DMS114 treated with DMSO at 0.1 percent for 48 hours (cell line): ENCODE measurements at regions not wholly inside any gene's neighbourhood (a gene's known extent, or its start where the extent isn't known, plus 50 kb on each side); places are given as distances from the start of the nearest gene placed in this dataset.

Source experiments
- DNase-seq: peaks from one replicate; lab custom pipeline; 2025; ENCODE audit not compliant: unreplicated experiment; lab: John Stamatoyannopoulos, UW

DNA sequence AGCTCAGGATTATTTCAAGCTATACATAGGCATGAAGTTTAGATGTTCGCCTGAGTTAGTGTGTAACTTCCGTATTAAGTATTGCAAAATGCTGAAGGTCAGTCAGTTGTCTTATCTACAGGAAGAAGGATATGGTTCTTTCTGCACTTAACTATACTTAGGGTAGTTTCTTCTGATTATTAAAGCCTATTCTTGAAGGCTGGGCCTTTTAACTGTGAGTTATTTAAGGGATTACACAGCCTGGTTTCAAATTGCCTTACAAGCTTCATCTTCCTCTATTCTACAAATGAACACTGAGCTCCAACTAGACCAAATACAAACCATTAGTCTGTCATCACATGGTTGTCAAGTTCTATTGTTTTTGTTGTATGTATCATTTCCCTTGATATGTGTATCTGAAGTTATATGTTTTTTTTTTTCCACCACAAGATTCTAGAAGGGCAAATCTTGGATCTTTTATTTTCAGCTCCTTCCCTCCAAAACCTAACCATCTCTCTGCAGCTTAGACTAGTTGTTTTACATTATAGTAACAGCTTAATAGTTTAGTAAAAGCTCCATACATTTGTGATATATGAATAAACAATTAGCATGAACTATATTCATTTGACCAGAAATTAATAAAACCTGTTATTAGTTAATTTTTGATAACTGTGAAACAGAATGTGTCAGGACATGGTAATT, 272.9 kb upstream of the KCNMB2 start:
- peak; percentile 85 for DNase-seq

- DNase-seq, result no peak
Measured at GRCh38 chr3:178267158-178267844, 268.9 kb upstream of the KCNMB2 start.

- DNase-seq, result no peak
Measured at GRCh38 chr3:178270838-178271237, 265.4 kb upstream of the KCNMB2 start.

DNA sequence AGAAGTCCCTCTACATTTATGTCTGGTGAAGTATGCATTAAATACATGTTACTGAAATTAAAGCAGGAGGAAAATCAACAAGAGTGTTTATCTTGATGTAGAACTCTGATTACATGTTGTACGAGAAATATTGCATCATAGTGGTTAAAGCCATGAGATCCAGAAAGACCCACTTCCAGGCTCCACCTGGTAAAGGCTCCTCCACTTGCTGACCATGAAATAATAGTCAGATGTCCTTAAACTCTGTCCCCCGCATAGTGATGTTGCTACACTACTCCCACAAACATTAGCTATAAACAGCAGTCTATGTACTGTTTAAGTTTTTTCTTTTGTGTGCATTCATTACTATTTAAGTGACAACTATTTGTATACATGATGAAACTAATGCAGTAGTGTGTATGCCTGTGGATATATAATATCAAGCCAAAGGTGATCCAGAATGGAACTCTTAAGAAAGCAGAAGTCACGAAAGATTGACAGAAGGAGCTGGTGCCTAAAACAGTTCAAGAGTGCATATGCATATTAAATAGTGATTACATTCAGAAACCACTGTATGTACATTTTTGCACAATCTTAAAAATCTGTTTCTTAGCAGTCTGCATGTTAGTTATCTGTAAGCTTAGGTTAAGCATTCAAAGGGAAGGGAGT, 264.4 kb upstream of the KCNMB2 start:
- DNase-seq, result no peak

- no peak for DNase-seq
Measured at GRCh38 chr3:178272841-178273240, 263.4 kb upstream of the KCNMB2 start.

DNA sequence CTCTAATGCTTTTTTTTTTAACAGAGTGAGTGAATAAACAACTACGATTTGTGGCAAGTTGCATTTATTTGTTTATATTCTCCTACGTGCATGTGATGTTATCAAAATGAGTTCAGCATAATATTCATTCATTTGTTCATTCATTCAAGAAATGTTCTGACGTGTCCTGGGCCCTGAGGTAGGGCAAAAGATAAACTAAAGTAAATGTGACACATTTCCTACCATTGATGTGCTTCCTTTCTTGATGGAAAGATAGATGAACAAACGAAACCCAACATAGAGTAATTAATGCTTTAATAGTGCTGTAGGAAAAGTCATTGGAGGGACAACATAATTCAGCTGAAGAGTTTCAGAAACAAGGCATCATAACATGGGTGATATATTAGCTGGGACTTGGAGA, 261.5 kb upstream of the KCNMB2 start:
- no peak for DNase-seq

DNA sequence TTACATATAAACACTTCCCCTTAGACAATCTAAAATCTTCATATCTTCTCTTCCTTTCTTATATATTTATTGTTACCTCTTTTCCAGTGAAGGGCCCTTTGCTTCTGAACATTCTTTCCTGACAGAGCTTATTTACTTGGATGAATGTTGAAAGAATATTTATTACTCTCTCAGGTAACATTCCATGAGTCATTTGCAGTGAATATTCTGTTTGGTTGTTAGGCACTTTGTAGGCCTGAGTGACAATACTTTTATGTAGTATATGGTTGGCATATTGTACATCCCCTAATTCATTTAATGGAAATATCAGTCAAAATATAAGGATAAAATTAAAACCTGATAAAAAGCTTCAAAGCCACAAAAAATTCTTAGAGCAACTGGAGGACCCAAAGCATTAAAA, 260.9 kb upstream of the KCNMB2 start:
- no peak for DNase-seq

DNA sequence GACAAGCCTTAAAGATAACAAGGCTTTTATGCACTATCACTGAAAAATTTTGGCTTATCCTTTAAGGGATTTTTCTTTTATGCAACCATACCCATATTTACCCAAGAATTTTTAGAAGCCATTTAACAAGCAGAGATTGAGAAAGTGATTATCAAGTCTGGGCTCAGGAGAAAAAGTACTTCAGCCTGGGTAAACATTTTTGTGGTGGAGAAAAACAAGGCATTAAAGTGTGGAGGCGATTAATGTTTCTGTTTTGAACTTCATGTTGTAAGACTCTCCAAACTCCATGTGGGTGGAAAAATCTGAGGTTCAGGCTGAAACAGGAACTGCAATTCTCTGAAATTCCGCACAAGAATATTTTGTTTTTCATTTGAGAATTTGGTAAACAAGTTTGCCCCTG, 260.4 kb upstream of the KCNMB2 start:
- DNase-seq, result no peak

DNA sequence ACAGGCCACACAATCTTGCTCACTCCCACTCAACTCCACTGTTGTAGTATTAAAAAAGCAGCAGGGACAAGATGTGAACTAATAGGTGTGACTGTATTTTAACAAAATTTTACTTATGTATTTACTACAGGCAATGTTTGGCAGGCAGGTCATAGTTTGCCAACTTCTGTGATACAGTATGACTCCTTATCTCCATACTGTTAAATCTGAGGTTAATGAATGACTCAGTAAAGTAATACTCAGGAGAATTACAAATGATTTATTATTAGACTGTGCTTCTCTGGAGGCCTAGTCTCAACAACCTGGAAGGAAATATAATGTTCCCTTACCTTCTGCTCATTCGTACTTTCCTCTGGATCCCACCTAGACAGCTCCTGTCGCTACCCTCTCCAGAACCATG, 258.6 kb upstream of the KCNMB2 start:
- no peak for DNase-seq

GRCh38 chr3:178283561-178283960, 252.7 kb upstream of the KCNMB2 start:
- no peak for DNase-seq

- no peak for DNase-seq
Measured at GRCh38 chr3:178284181-178284580, 252.1 kb upstream of the KCNMB2 start.

DNA sequence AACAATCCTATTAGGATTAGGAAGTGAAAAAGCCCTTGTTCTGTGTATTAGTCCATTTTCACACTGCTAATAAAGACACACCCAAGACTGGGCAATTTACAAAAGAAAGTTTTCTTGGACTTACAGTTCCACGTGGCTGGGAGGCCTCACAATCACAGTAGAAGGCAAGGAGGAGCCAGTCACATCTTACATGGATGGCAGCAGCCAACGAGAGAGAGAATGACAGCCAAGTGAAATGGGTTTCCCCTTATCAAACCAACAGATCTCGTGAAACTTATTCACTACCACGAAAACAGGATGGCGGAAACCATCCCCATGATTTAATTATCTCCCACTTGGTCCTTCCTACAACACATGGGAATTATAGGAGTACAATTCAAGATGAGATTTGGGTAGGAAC, 248.2 kb upstream of the KCNMB2 start:
- DNase-seq, result no peak

DNA sequence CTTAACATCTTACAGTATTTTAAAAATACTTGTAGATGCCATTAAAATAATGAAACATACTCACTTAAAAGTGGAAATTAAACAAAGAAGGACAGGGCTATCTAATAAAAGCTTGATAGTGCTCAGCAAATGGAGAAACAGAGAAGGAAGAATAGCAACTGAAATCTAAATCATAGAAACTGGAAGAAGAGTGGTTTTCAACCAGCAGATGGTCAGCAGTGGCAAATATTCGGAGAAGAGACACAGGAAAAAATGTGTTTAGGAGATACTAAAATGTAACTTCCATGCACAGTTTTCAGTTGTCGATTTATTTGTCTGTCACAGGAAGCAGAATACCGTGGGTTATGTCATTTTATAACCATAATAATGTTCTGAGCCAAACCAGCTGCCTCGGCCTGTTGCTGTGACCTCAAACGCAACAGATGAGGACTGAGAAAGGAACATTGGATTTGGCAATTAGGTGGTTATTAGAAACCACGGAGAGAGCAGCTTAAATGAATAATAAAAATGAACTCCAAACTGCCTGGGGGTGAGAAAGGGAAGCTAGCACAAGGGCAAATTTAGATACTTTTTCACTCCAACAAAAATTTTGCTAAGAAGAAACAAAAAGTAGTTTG, 246.6 kb upstream of the KCNMB2 start:
- no peak for DNase-seq

DNA sequence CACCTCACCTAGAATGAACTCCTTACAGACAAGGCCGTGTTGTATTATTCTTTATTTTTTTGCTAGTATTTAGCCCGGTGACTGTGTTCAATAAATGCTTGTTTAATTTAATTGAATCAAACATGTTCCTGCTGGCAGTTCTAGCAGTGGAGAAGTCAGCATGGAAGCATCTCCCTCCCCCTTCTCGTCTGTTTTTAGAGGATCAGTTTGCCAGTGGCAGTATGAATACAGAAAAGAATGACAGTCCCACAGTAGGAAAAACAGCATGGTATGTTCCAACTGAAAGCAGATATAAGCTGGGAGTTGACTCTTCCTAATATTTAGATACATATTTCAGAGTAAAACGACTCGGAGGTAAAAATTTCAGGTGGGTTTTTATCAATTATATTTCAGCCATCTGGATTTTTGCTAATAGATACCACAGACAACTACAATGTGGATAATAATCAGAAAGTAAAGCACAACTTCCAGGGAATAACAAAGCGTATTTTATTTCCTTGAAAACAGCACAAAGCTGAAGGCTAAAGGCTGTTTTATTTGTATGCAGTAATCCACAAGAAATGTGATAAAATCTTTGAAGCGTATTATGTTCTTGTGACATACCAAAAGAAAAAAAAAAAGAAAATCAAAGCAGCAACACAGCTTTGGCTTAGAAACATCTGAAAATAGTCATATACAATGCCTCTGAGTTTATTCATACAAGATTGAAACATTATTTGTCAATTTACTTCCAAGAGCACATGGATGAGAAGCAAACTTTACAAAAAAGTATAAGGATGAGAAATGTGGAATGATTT, 244.5 kb upstream of the KCNMB2 start:
- DNase-seq, result no peak

GRCh38 chr3:178295292-178295912, 240.8 kb upstream of the KCNMB2 start:
- no peak for DNase-seq

GRCh38 chr3:178297199-178297598, 239.0 kb upstream of the KCNMB2 start:
- no peak for DNase-seq

DNA sequence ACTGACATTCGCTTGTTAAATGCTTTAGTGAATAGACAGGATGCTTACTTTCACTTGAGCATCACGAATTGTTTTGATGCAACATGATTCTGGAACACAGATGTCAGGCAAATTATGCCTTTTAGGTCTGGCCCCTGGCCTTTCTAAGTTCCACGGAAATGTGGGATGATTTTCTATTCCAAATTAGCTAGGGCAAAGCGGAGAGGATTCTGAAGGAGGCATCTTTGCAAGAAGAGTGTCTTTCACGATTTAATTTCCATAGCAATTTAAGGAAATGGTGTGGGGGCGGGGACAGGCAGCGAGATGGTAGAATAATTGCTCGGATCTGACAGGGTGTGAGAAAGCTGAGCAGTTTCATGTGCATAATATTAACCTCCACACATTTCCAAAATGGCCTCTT, 238.5 kb upstream of the KCNMB2 start:
- peak; percentile 87 for DNase-seq

DNA sequence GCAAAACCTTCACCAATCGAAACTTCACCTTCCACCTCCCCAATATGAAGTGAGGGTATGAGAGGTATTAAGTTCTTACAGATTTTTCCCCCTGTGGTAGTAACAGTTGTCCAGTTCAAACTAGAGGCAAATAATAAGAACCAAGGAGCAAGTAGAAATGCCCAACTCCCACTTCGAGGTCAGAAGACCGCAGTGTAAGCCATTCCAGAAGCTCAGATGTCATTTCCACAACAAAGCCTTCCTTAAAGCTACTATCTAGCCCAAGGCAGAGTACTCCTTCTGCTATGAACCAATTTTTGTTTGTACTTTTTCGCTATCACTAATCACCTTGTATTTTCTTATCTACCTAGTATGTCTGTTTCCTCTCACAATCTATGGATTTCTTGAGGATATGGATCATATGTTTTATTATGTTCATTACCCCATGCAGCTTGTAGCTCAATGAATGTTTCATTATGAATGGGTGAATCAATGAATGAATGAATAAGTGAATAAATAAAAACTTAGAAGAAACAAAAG, 235.7 kb upstream of the KCNMB2 start:
- DNase-seq, result peak; percentile 80

- no peak for DNase-seq
Measured at GRCh38 chr3:178302966-178303930, 233.0 kb upstream of the KCNMB2 start.
